ENCODE measurements at regions not wholly inside any gene's neighbourhood (a gene's known extent, or its start where the extent isn't known, plus 50 kb on each side); places are given as distances from the start of the nearest gene placed in this dataset.

DNA sequence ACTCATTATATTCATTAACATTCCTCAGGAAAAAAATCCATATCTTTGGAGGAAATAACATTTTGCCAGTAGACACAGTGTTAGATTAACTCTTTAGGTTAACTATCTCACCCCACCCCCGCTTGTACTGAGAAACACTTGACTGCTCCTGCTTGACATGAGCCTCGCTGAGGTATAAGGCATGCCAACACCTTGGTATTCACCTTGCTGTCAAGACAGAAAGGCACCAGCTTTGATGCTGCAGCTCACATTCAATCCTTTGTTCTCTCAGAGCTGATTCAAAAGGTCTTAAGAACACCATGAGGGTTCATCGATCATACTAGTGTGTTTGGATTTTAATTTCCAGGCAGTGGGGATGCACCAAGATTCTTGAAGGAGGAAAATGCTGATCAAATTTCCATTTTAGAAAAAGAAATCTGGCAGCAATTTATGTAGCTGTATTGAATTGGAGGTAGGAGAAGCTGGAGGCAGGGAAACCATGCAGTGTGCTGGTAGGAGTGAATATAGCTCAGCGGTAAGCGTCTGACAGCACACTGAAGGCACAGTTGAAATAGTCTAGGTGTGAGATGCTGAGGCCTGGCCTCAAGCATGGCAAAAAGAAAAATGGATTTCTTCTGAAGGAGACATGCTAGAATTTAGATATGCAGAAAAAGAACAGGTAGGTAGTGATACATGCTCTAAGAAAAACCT is 108.0 kb upstream of the ST6GALNAC5 start:
- H3K27ac ChIP-seq = no peak overlapping the region
- H3K9me3 ChIP-seq (ENCODE audit: insufficient read depth, low read depth) = no peaks in the 10 kb centered on the region
- no peak overlapping the region for H2AFZ ChIP-seq
- no peaks in the 10 kb centered on the region for H3K4me1 ChIP-seq (replicated peaks; ENCODE audit: insufficient read depth)
- ChIA-PET CTCF (no interaction called here), POLR2A (ENCODE audit: unreplicated experiment) (no interaction called here)
- H3K27me3 ChIP-seq (ENCODE audit: insufficient read depth, low read depth) = no peaks in the 10 kb centered on the region
- H4K20me1 ChIP-seq (ENCODE audit: insufficient read depth) = no peaks in the 10 kb centered on the region
- H3K4me3 ChIP-seq = no peak overlapping the region
- intact Hi-C loops (cut with micrococcal nuclease; ENCODE audit: unreplicated experiment) = no loop called here
- no peaks in the 10 kb centered on the region; the same call in 1 of the 2 replicates for H3K9me2 ChIP-seq (ENCODE audit: insufficient read depth)
- H3K36me3 ChIP-seq (ENCODE audit: low read depth) = no peaks in the 10 kb centered on the region
- H3K4me2 ChIP-seq = no peak overlapping the region
- no peaks in the 10 kb centered on the region for H3K79me2 ChIP-seq (ENCODE audit: low read depth)
- H3F3A ChIP-seq (ENCODE audit: insufficient read depth, low read depth) = no peaks in the 10 kb centered on the region
- no peak for DNase-seq
- BruUV-seq (replicated peaks) = no TSS peak
- no peak for TF ChIP-seq EZH2 (IDR thresholded peaks at IDR 0.05; ENCODE audit: low read depth)
- no peak for TF ChIP-seq CTCF (conservative IDR thresholded peaks at IDR 0.05)

DNA sequence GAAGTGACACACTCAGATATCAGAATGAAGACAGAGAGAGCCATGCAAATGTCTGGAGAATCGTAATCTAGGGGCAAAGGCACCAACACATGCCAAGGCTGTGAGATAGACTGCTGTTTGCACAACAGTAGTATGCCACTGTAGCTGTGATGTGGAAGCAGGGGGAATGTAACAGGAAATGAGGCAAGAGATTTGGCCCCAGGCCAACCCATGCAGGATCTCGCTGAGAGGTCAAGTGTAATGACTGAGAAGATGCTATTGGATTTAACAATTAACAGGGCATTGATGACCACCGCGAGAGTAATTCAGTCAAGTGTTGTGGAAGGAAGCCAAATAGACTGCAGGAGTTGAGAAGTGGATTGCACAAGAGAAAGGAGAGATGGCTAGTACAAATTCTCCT is 107.3 kb upstream of the ST6GALNAC5 start:
- Histone ChIP-seq H3K4me1 (replicated peaks; ENCODE audit: insufficient read depth) (no peaks in the 10 kb centered on the region), H4K20me1 (ENCODE audit: insufficient read depth) (no peaks in the 10 kb centered on the region), H3K36me3 (ENCODE audit: low read depth) (no peaks in the 10 kb centered on the region), H3K79me2 (ENCODE audit: low read depth) (no peaks in the 10 kb centered on the region), H3K9me3 (ENCODE audit: insufficient read depth, low read depth) (no peaks in the 10 kb centered on the region), H3K9me2 (ENCODE audit: insufficient read depth) (no peaks in the 10 kb centered on the region; the same call in 1 of the 2 replicates), H3K27me3 (ENCODE audit: insufficient read depth, low read depth) (no peaks in the 10 kb centered on the region), H3K27ac (no peak overlapping the region), H3K4me3 (no peak overlapping the region), H3F3A (ENCODE audit: insufficient read depth, low read depth) (no peaks in the 10 kb centered on the region), H3K4me2 (no peak overlapping the region), H2AFZ (no peak overlapping the region)
- ChIA-PET CTCF (no interaction called here), POLR2A (ENCODE audit: unreplicated experiment) (no interaction called here)
- no TSS peak for BruUV-seq (replicated peaks)
- DNase-seq = no peak
- TF ChIP-seq CTCF (conservative IDR thresholded peaks at IDR 0.05) = no peak
- TF ChIP-seq EZH2 (IDR thresholded peaks at IDR 0.05; ENCODE audit: low read depth) = no peak
- intact Hi-C loops (cut with micrococcal nuclease; ENCODE audit: unreplicated experiment) = no loop called here

- no peaks in the 10 kb centered on the region for H3K9me3 ChIP-seq (ENCODE audit: insufficient read depth, low read depth)
- H3F3A ChIP-seq (ENCODE audit: insufficient read depth, low read depth) = no peaks in the 10 kb centered on the region
- H3K79me2 ChIP-seq (ENCODE audit: low read depth) = no peaks in the 10 kb centered on the region
- DNase-seq = no peak
- no peaks in the 10 kb centered on the region for H3K27me3 ChIP-seq (ENCODE audit: insufficient read depth, low read depth)
- H3K4me3 ChIP-seq = no peak overlapping the region
- no peaks in the 10 kb centered on the region for H3K4me1 ChIP-seq (replicated peaks; ENCODE audit: insufficient read depth)
- no peaks in the 10 kb centered on the region; the same call in 1 of the 2 replicates for H3K9me2 ChIP-seq (ENCODE audit: insufficient read depth)
- POLR2A ChIA-PET (ENCODE audit: unreplicated experiment) = no interaction called here
- TF ChIP-seq CTCF (conservative IDR thresholded peaks at IDR 0.05) = no peak
- TF ChIP-seq EZH2 (IDR thresholded peaks at IDR 0.05; ENCODE audit: low read depth) = no peak
- CTCF ChIA-PET = no interaction called here
- H3K36me3 ChIP-seq (ENCODE audit: low read depth) = no peaks in the 10 kb centered on the region
- no peaks in the 10 kb centered on the region for H4K20me1 ChIP-seq (ENCODE audit: insufficient read depth)
- no peak overlapping the region for H2AFZ ChIP-seq
- BruUV-seq (replicated peaks) = no TSS peak
- H3K4me2 ChIP-seq = no peak overlapping the region
- H3K27ac ChIP-seq = no peak overlapping the region
- intact Hi-C loops (cut with micrococcal nuclease; ENCODE audit: unreplicated experiment) = no loop called here
Measured at GRCh38 chr1:76763738-76764137, 103.5 kb upstream of the ST6GALNAC5 start.

Measured in PC-9 (cell line).